ENCODE measurements at regions not wholly inside any gene's neighbourhood (a gene's known extent, or its start where the extent isn't known, plus 50 kb on each side); places are given as distances from the start of the nearest gene placed in this dataset.
"Not testable (repeated sequence)": the region's sequence is repeated elsewhere in the genome, so short reads cannot be mapped to it uniquely, and the experiment has no call there.

- intact Hi-C loops (cut with micrococcal nuclease), result no loop called here
These were observed 595.9 kb downstream of the CENPC start for GRCh38 chr4:66949419-66949818.

- intact Hi-C loops (cut with micrococcal nuclease), result no loop called here
These were observed 598.5 kb downstream of the CENPC start for GRCh38 chr4:66946761-66947160.

GRCh38 chr4:66943112-66943511 is 602.2 kb downstream of the CENPC start:
- intact Hi-C loops (cut with micrococcal nuclease), result no loop called here

- intact Hi-C loops (cut with micrococcal nuclease), result not testable (repeated sequence)
These were observed 613.3 kb downstream of the CENPC start for GRCh38 chr4:66931981-66932380.

GRCh38 chr4:66930206-66930605 is 615.1 kb downstream of the CENPC start:
- intact Hi-C loops (cut with micrococcal nuclease), result no loop called here

GRCh38 chr4:66929748-66930147 is 615.6 kb downstream of the CENPC start:
- intact Hi-C loops (cut with micrococcal nuclease), result no loop called here

- intact Hi-C loops (cut with micrococcal nuclease), result not testable (repeated sequence)
These were observed 616.4 kb downstream of the CENPC start for GRCh38 chr4:66928881-66929280.

GRCh38 chr4:66927937-66928336 is 617.4 kb downstream of the CENPC start:
- intact Hi-C loops (cut with micrococcal nuclease), result no loop called here

GRCh38 chr4:66926687-66927086 is 618.6 kb downstream of the CENPC start:
- intact Hi-C loops (cut with micrococcal nuclease), result no loop called here

GRCh38 chr4:66923081-66923865 is 622.0 kb downstream of the CENPC start:
- intact Hi-C loops (cut with micrococcal nuclease), result no loop called here

GRCh38 chr4:66921433-66921832 is 623.9 kb downstream of the CENPC start:
- intact Hi-C loops (cut with micrococcal nuclease), result no loop called here

GRCh38 chr4:66920514-66920913 is 624.8 kb downstream of the CENPC start:
- intact Hi-C loops (cut with micrococcal nuclease), result no loop called here

- intact Hi-C loops (cut with micrococcal nuclease), result no loop called here
These were observed 633.4 kb downstream of the CENPC start for GRCh38 chr4:66911880-66912279.

GRCh38 chr4:66906314-66906713 is 639.0 kb downstream of the CENPC start:
- intact Hi-C loops (cut with micrococcal nuclease), result no loop called here

GRCh38 chr4:66899422-66900065 is 645.8 kb downstream of the CENPC start:
- intact Hi-C loops (cut with micrococcal nuclease), result no loop called here

GRCh38 chr4:66893807-66894206 is 651.5 kb downstream of the CENPC start:
- intact Hi-C loops (cut with micrococcal nuclease), result no loop called here

GRCh38 chr4:66887061-66887460 is 658.2 kb downstream of the CENPC start:
- intact Hi-C loops (cut with micrococcal nuclease), result no loop called here

GRCh38 chr4:66885501-66886165 is 659.7 kb downstream of the CENPC start:
- intact Hi-C loops (cut with micrococcal nuclease), result no loop called here

- intact Hi-C loops (cut with micrococcal nuclease), result no loop called here
These were observed 668.4 kb downstream of the CENPC start for GRCh38 chr4:66876946-66877345.

GRCh38 chr4:66872661-66873060 is 672.6 kb downstream of the CENPC start:
- intact Hi-C loops (cut with micrococcal nuclease), result no loop called here

- intact Hi-C loops (cut with micrococcal nuclease), result no loop called here
These were observed 681.8 kb downstream of the CENPC start for GRCh38 chr4:66863481-66863880.

GRCh38 chr4:66855956-66856355 is 689.3 kb downstream of the CENPC start:
- intact Hi-C loops (cut with micrococcal nuclease), result no loop called here
